Uterus (tissue), 2 donors: ENCODE measurements at regions not wholly inside any gene's neighbourhood (a gene's known extent, or its start where the extent isn't known, plus 50 kb on each side); places are given as distances from the start of the nearest gene placed in this dataset.

ENCODE experiments used
- POLR2A ChIP-seq, 2 donors: fragments of 450-650 bp; IDR thresholded peaks; one replicate each; pipeline ENCODE4 v1.6.1; 2016; ENCODE audit warnings: antibody characterized with exemption in 2 of 2, mild to moderate bottlenecking in 1 of 2, moderate library complexity in 1 of 2
- TF ChIP-seq, protein P1 (sequence below), 4 experiments: fragments of 200-600 bp in 2 of 4; fragments of 450-650 bp in 2 of 4; sonication (generic) in 2 of 4; IDR thresholded peaks; one replicate each; pipeline ENCODE4 v1.5.1; 2016 to 2019; ENCODE audit warnings: antibody characterized with exemption in 4 of 4, mild to moderate bottlenecking in 2 of 4, moderate library complexity in 1 of 4

GRCh38 chr4:181982856-181983255 lies 260.3 kb upstream of the TENM3 start:
- TF ChIP-seq, protein P1, sequence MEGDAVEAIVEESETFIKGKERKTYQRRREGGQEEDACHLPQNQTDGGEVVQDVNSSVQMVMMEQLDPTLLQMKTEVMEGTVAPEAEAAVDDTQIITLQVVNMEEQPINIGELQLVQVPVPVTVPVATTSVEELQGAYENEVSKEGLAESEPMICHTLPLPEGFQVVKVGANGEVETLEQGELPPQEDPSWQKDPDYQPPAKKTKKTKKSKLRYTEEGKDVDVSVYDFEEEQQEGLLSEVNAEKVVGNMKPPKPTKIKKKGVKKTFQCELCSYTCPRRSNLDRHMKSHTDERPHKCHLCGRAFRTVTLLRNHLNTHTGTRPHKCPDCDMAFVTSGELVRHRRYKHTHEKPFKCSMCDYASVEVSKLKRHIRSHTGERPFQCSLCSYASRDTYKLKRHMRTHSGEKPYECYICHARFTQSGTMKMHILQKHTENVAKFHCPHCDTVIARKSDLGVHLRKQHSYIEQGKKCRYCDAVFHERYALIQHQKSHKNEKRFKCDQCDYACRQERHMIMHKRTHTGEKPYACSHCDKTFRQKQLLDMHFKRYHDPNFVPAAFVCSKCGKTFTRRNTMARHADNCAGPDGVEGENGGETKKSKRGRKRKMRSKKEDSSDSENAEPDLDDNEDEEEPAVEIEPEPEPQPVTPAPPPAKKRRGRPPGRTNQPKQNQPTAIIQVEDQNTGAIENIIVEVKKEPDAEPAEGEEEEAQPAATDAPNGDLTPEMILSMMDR (IDR thresholded peaks at IDR 0.05), result no peak
- no peak for TF ChIP-seq POLR2A (IDR thresholded peaks at IDR 0.05)
